Suprapubic skin (tissue), 4 donors: ENCODE measurements at regions not wholly inside any gene's neighbourhood (a gene's known extent, or its start where the extent isn't known, plus 50 kb on each side); places are given as distances from the start of the nearest gene placed in this dataset.

Source experiments
- DNase-seq, 2 donors: peaks; one replicate each; pipeline ENCODE4 v3.0.0-alpha.2; 2019; ENCODE audit warnings: low spot score in 2 of 2
- H3K27ac ChIP-seq: fragments of 200-600 bp; sonication (generic); one replicate; pipeline ENCODE4 v1.5.1; 2019
- H3K27me3 ChIP-seq: fragments of 200-600 bp; sonication (generic); one replicate; pipeline ENCODE4 v1.5.1; 2019
- H3K36me3 ChIP-seq: fragments of 200-600 bp; sonication (generic); one replicate; pipeline ENCODE4 v1.5.1; 2019
- H3K4me1 ChIP-seq: fragments of 200-600 bp; sonication (generic); one replicate; pipeline ENCODE4 v1.5.1; 2019
- H3K4me3 ChIP-seq: fragments of 200-600 bp; sonication (generic); one replicate; pipeline ENCODE4 v1.5.1; 2019; ENCODE audit warnings: mild to moderate bottlenecking
- H3K9me3 ChIP-seq: fragments of 200-600 bp; sonication (generic); one replicate; pipeline ENCODE4 v1.5.1; 2019
- EP300 ChIP-seq: sonication (generic); formaldehyde crosslinking; IDR thresholded peaks from one replicate; pipeline ENCODE4 v1.6.1; 2017; ENCODE audit warnings: antibody characterized with exemption
- POLR2A ChIP-seq, 2 donors: fragments of 450-650 bp; IDR thresholded peaks; one replicate each; pipeline ENCODE4 v1.6.1; 2017; ENCODE audit warnings: antibody characterized with exemption in 2 of 2, mild to moderate bottlenecking in 2 of 2, moderate library complexity in 2 of 2
- POLR2AphosphoS5 ChIP-seq, 3 donors: sonication (generic); formaldehyde crosslinking; IDR thresholded peaks; one replicate each; pipeline ENCODE4 v1.6.1; 2017; ENCODE audit warnings: antibody characterized with exemption in 3 of 3
- WGBS: methylation state at CpG from one replicate; pipeline ENCODE4 v1.1.5; 2018; 5-methylcytosine and 5-hydroxymethylcytosine counted together
- TF ChIP-seq, protein P1 (sequence below), 2 donors: fragments of 200-600 bp in 1 of 2; fragments of 450-650 bp in 1 of 2; sonication (generic) in 1 of 2; IDR thresholded peaks; one replicate each; pipeline ENCODE4 v1.5.1; 2016 to 2019; ENCODE audit warnings: antibody characterized with exemption in 2 of 2, mild to moderate bottlenecking in 1 of 2, moderate library complexity in 1 of 2

DNA sequence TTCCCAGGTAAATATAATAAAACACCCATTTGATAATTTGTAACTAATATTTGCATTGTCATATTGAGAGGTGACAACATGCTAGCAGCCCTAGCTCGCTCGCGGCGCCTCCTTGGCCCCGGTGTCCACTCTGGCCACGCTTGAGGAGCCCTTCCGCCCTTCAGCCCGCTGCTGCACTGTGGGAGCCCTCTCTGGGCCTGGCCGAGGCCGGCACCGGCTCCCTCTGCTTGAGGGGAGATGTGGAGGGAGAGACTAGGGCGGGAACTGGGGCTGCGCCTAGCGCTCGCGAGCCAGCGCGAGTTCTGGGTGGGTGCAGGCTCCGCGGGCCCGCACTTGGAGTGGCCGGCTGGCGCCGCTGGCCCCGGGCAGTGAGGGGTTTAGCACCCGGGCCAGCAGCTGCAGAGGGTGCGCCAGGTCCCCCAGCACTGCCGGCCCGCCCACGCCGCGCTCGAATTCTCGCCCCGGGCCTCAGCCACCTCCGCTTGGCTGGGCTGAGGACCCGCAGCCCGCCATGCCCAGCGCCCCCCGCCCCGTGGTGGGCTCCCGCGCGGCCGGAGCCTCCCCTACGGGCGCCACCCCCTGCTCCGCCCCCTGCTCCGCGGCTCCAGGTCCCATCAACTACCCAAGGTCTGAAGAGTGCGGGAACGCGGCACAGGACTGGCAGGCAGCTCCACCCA is 594.4 kb downstream of the SLITRK6 start:
- H3K4me1 ChIP-seq: no peaks in the 10 kb centered on the region
- no peaks in the 10 kb centered on the region for H3K27me3 ChIP-seq
- H3K9me3 ChIP-seq: no peaks in the 10 kb centered on the region
- no peak for DNase-seq
- no peak overlapping the region for H3K27ac ChIP-seq
- H3K36me3 ChIP-seq: no peaks in the 10 kb centered on the region
- H3K4me3 ChIP-seq: no peak overlapping the region
- TF ChIP-seq EP300 (no peak), POLR2AphosphoS5 (IDR thresholded peaks at IDR 0.05) (no peak), POLR2A (IDR thresholded peaks at IDR 0.05) (no peak)
- TF ChIP-seq, protein P1, sequence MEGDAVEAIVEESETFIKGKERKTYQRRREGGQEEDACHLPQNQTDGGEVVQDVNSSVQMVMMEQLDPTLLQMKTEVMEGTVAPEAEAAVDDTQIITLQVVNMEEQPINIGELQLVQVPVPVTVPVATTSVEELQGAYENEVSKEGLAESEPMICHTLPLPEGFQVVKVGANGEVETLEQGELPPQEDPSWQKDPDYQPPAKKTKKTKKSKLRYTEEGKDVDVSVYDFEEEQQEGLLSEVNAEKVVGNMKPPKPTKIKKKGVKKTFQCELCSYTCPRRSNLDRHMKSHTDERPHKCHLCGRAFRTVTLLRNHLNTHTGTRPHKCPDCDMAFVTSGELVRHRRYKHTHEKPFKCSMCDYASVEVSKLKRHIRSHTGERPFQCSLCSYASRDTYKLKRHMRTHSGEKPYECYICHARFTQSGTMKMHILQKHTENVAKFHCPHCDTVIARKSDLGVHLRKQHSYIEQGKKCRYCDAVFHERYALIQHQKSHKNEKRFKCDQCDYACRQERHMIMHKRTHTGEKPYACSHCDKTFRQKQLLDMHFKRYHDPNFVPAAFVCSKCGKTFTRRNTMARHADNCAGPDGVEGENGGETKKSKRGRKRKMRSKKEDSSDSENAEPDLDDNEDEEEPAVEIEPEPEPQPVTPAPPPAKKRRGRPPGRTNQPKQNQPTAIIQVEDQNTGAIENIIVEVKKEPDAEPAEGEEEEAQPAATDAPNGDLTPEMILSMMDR (IDR thresholded peaks at IDR 0.05): no peak
- WGBS: 81% methylated on average over 17 of the region's 53 CpGs

- no peak for TF ChIP-seq POLR2A (IDR thresholded peaks at IDR 0.05)
- TF ChIP-seq EP300: no peak
- TF ChIP-seq, protein P1 (IDR thresholded peaks at IDR 0.05): no peak
- no peak for TF ChIP-seq POLR2AphosphoS5 (IDR thresholded peaks at IDR 0.05)
- H3K4me1 ChIP-seq: no peaks in the 10 kb centered on the region
Observed at GRCh38 chr13:85197431-85197830, 601.8 kb downstream of the SLITRK6 start.

GRCh38 chr13:85194482-85194881 is 604.7 kb downstream of the SLITRK6 start:
- Histone ChIP-seq H3K4me1 (no peaks in the 10 kb centered on the region), H3K9me3 (no peaks in the 10 kb centered on the region), H3K36me3 (no peaks in the 10 kb centered on the region), H3K27ac (no peak overlapping the region), H3K27me3 (no peaks in the 10 kb centered on the region), H3K4me3 (no peak overlapping the region)
- no peak for DNase-seq
- TF ChIP-seq EP300 (no peak), POLR2A (IDR thresholded peaks at IDR 0.05) (no peak), POLR2AphosphoS5 (IDR thresholded peaks at IDR 0.05) (no peak)
- TF ChIP-seq, protein P1 (IDR thresholded peaks at IDR 0.05): no peak

More at GRCh38 chr13:85197431-85197830, 601.8 kb downstream of the SLITRK6 start:
- Histone ChIP-seq H3K9me3 (no peaks in the 10 kb centered on the region), H3K36me3 (no peaks in the 10 kb centered on the region), H3K27me3 (no peaks in the 10 kb centered on the region), H3K27ac (no peak overlapping the region), H3K4me3 (no peak overlapping the region)
- WGBS: 69% methylated on average over 1 of the region's 1 CpG
- no peak for DNase-seq

DNA sequence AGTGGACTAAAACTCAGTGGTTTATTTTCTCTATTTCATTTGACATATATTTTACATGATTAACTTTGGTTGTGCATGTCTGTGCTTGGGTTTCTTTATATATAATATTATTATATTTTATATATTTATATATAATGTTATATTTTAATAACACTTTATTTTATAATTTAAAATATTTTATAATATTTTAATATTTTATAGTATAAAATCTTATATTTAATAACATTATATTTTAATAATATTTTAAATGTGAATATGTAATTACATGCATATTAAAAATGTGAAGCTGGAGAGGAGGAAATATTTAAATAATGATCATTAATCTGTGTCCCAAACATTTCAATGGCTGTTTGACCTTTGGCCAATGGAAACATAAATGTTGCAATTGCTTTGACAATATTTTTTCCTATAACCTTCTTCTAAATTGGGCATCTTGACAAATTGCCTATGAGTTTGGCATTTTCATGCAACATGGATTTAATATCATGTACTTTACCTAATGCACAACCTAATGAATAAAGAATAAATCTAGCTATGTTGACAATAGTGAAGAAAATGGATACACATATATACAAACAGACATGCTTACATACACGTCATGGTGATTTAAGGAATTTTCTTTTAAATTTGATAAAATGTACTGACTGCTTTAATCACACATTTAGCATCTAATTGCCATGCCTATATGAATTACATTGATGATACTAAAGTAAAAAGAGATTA is 607.1 kb downstream of the SLITRK6 start:
- no peaks in the 10 kb centered on the region for H3K27me3 ChIP-seq
- TF ChIP-seq, protein P1 (IDR thresholded peaks at IDR 0.05): no peak
- TF ChIP-seq POLR2AphosphoS5 (IDR thresholded peaks at IDR 0.05) (no peak), POLR2A (IDR thresholded peaks at IDR 0.05) (no peak), EP300 (no peak)
- H3K36me3 ChIP-seq: no peaks in the 10 kb centered on the region
- WGBS: 81% methylated on average over 1 of the region's 1 CpG
- H3K4me3 ChIP-seq: no peak overlapping the region
- no peak overlapping the region for H3K27ac ChIP-seq
- H3K4me1 ChIP-seq: no peaks in the 10 kb centered on the region
- DNase-seq: no peak
- H3K9me3 ChIP-seq: no peaks in the 10 kb centered on the region

DNA sequence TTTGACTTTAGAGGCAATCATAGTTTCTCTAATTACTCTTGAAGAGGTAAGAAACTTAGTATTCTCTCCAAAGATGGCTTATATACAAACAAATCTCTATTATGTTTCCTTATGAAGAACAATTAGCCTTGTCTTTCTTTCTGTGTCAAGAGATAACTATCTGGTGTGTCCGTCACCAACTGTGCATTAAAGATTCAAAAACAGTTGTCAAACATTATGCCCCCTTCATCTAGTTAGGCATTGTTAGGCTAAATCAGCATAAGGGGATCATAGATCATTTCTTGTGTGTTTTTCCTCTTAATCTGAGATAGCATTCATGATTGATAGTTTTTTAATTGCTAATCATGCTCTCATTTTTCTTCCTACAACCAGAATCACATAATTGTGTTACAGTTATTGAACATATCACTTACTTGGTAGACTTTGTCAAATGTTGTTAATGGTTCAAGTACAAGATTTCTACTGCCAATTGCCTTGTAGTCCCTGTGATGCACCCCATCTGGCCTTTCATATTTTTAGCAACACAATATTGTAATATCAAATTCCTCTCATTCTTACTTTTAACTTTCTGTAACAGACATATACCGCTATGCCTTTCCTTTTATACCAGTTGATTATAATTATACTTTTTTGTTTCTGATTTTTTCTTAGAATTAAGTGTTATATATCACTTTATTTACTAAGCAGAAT is 612.7 kb downstream of the SLITRK6 start:
- no peak for DNase-seq
- Histone ChIP-seq H3K4me1 (no peaks in the 10 kb centered on the region), H3K36me3 (no peaks in the 10 kb centered on the region), H3K4me3 (no peak overlapping the region), H3K27ac (no peak overlapping the region), H3K27me3 (no peaks in the 10 kb centered on the region), H3K9me3 (no peaks in the 10 kb centered on the region)
- 81% methylated on average over 2 of the region's 2 CpGs for WGBS
- TF ChIP-seq EP300 (no peak), POLR2A (IDR thresholded peaks at IDR 0.05) (no peak), POLR2AphosphoS5 (IDR thresholded peaks at IDR 0.05) (no peak)
- TF ChIP-seq, protein P1 (IDR thresholded peaks at IDR 0.05): no peak
